ENCODE measurements at regions not wholly inside any gene's neighbourhood (a gene's known extent, or its start where the extent isn't known, plus 50 kb on each side); places are given as distances from the start of the nearest gene placed in this dataset.

DNA sequence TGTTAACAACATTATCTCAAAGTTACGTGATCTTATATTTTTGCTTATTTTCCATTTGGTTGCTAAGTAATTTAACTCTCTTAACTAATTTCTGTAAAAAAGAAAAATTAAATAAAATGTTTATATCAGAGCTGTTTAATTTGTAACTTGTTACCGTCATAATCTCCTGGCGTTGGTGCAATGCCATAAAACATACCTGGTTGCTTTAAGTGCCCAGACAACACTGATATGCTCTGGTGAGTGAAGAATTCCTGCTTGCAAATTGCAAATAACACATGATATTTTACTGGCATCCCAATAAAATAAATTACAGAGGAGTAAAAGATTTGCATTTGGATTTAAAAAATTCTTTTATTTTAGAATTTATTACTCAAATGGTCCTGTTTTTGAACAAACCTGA lies 640.1 kb upstream of the MIS18BP1 start:
- TF ChIP-seq, protein P1, sequence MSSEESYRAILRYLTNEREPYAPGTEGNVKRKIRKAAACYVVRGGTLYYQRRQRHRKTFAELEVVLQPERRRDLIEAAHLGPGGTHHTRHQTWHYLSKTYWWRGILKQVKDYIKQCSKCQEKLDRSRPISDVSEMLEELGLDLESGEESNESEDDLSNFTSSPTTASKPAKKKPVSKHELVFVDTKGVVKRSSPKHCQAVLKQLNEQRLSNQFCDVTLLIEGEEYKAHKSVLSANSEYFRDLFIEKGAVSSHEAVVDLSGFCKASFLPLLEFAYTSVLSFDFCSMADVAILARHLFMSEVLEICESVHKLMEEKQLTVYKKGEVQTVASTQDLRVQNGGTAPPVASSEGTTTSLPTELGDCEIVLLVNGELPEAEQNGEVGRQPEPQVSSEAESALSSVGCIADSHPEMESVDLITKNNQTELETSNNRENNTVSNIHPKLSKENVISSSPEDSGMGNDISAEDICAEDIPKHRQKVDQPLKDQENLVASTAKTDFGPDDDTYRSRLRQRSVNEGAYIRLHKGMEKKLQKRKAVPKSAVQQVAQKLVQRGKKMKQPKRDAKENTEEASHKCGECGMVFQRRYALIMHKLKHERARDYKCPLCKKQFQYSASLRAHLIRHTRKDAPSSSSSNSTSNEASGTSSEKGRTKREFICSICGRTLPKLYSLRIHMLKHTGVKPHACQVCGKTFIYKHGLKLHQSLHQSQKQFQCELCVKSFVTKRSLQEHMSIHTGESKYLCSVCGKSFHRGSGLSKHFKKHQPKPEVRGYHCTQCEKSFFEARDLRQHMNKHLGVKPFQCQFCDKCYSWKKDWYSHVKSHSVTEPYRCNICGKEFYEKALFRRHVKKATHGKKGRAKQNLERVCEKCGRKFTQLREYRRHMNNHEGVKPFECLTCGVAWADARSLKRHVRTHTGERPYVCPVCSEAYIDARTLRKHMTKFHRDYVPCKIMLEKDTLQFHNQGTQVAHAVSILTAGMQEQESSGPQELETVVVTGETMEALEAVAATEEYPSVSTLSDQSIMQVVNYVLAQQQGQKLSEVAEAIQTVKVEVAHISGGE (CRISPR knock-in tag; IDR thresholded peaks at IDR 0.05): no peak
- TF ChIP-seq MAZ (CRISPR knock-in tag; conservative IDR thresholded peaks at IDR 0.05 in 1 of 2, IDR thresholded peaks at IDR 0.05 in 1 of 2): no peak
- no peak for TF ChIP-seq PHTF2 (CRISPR knock-in tag; IDR thresholded peaks at IDR 0.05)
- TF ChIP-seq, protein P2, sequence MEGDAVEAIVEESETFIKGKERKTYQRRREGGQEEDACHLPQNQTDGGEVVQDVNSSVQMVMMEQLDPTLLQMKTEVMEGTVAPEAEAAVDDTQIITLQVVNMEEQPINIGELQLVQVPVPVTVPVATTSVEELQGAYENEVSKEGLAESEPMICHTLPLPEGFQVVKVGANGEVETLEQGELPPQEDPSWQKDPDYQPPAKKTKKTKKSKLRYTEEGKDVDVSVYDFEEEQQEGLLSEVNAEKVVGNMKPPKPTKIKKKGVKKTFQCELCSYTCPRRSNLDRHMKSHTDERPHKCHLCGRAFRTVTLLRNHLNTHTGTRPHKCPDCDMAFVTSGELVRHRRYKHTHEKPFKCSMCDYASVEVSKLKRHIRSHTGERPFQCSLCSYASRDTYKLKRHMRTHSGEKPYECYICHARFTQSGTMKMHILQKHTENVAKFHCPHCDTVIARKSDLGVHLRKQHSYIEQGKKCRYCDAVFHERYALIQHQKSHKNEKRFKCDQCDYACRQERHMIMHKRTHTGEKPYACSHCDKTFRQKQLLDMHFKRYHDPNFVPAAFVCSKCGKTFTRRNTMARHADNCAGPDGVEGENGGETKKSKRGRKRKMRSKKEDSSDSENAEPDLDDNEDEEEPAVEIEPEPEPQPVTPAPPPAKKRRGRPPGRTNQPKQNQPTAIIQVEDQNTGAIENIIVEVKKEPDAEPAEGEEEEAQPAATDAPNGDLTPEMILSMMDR (IDR thresholded peaks at IDR 0.05 in 2 of 3, conservative IDR thresholded peaks at IDR 0.05 in 1 of 3; ENCODE audit: insufficient read depth in 2 of 3, low read depth in 1 of 3, low read length in 3 of 3): no peak
- no peak for TF ChIP-seq ASH1L (IDR thresholded peaks at IDR 0.05; ENCODE audit: borderline replicate concordance, low read depth, partially characterized antibody)
- TF ChIP-seq FOXA3 (CRISPR knock-in tag; conservative IDR thresholded peaks at IDR 0.05 in 1 of 2, IDR thresholded peaks at IDR 0.05 in 1 of 2): no peak
- no peak for TF ChIP-seq GABPB1 (CRISPR knock-in tag; IDR thresholded peaks at IDR 0.05)
- TF ChIP-seq PHB (CRISPR knock-in tag; IDR thresholded peaks at IDR 0.05): no peak
- TF ChIP-seq, protein P3, sequence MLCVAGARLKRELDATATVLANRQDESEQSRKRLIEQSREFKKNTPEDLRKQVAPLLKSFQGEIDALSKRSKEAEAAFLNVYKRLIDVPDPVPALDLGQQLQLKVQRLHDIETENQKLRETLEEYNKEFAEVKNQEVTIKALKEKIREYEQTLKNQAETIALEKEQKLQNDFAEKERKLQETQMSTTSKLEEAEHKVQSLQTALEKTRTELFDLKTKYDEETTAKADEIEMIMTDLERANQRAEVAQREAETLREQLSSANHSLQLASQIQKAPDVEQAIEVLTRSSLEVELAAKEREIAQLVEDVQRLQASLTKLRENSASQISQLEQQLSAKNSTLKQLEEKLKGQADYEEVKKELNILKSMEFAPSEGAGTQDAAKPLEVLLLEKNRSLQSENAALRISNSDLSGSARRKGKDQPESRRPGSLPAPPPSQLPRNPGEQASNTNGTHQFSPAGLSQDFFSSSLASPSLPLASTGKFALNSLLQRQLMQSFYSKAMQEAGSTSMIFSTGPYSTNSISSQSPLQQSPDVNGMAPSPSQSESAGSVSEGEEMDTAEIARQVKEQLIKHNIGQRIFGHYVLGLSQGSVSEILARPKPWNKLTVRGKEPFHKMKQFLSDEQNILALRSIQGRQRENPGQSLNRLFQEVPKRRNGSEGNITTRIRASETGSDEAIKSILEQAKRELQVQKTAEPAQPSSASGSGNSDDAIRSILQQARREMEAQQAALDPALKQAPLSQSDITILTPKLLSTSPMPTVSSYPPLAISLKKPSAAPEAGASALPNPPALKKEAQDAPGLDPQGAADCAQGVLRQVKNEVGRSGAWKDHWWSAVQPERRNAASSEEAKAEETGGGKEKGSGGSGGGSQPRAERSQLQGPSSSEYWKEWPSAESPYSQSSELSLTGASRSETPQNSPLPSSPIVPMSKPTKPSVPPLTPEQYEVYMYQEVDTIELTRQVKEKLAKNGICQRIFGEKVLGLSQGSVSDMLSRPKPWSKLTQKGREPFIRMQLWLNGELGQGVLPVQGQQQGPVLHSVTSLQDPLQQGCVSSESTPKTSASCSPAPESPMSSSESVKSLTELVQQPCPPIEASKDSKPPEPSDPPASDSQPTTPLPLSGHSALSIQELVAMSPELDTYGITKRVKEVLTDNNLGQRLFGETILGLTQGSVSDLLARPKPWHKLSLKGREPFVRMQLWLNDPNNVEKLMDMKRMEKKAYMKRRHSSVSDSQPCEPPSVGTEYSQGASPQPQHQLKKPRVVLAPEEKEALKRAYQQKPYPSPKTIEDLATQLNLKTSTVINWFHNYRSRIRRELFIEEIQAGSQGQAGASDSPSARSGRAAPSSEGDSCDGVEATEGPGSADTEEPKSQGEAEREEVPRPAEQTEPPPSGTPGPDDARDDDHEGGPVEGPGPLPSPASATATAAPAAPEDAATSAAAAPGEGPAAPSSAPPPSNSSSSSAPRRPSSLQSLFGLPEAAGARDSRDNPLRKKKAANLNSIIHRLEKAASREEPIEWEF (CRISPR knock-in tag; IDR thresholded peaks at IDR 0.05): no peak
- TF ChIP-seq BACH1 (tag; IDR thresholded peaks at IDR 0.05): no peak
- TF ChIP-seq NFE2L1 (tag; IDR thresholded peaks at IDR 0.05; ENCODE audit: borderline replicate concordance, low read depth): no peak
- no peak for TF ChIP-seq FOXJ3 (CRISPR knock-in tag; IDR thresholded peaks at IDR 0.05)
- H3K9me3 ChIP-seq (replicated peaks; ENCODE audit: control insufficient read depth, insufficient read depth, low read depth, low read length): no peaks in the 10 kb centered on the region
- H3K9me1 ChIP-seq (ENCODE audit: control insufficient read depth, insufficient read depth, low read length): no peaks in the 10 kb centered on the region
- FAIRE-seq (no peak), DNase-seq (ENCODE audit: extremely low read depth in 1 of 4, low spot score in 3 of 4) (no peak), ATAC-seq (no peak)
- no peak overlapping the region for H3K4me2 ChIP-seq (ENCODE audit: insufficient read depth, low read length)
- no peak overlapping the region for H3K4me3 ChIP-seq
- no peaks in the 10 kb centered on the region for H3K36me3 ChIP-seq (ENCODE audit: control insufficient read depth, insufficient read depth, low read length)
- no TSS peak for BruUV-seq (replicated peaks)
- no peak overlapping the region for H3K27ac ChIP-seq (ENCODE audit: extremely low read depth, low read depth, low read length)
- no peaks in the 10 kb centered on the region for H4K20me1 ChIP-seq (replicated peaks; ENCODE audit: control insufficient read depth, insufficient read depth, low read length)
- in situ Hi-C loops (cut with MboI): no loop called here
- intact Hi-C loops (cut with micrococcal nuclease): no loop called here
- no peaks in the 10 kb centered on the region for H3K79me2 ChIP-seq (ENCODE audit: control insufficient read depth, insufficient read depth, low read length)
- H3K27me3 ChIP-seq (ENCODE audit: control insufficient read depth in 2 of 2, insufficient read depth in 2 of 2, low read length in 2 of 2): no peaks in the 10 kb centered on the region
- H3K4me1 ChIP-seq (replicated peaks in 1 of 2; ENCODE audit: control insufficient read depth in 2 of 2, insufficient read depth in 2 of 2, low read length in 2 of 2): no peaks in the 10 kb centered on the region
- ChIA-PET POLR2A (no interaction called here), CTCF (ENCODE audit: low intra/inter-chr PET ratio) (no interaction called here)
- 2% methylated on average over 3 of the region's 3 CpGs for WGBS (ENCODE audit: insufficient coverage, low coverage, missing lambda C conversion rate)
- H3K9ac ChIP-seq (ENCODE audit: insufficient read depth in 1 of 2, low read depth in 2 of 2, low read length in 2 of 2): no peak overlapping the region
- no peak overlapping the region for H2AFZ ChIP-seq (ENCODE audit: low read depth, low read length)
